Activated CD8-positive, alpha-beta T cell treated with anti-CD3 and anti-CD28 coated beads for 36 hours (primary cell): ENCODE measurements at regions not wholly inside any gene's neighbourhood (a gene's known extent, or its start where the extent isn't known, plus 50 kb on each side); places are given as distances from the start of the nearest gene placed in this dataset.

Source experiments
- ATAC-seq: fragments of 200-7000 bp; cut with Tn5 transposase; one replicate; pipeline ENCODE4 v1.10.0; 2021; ENCODE audit warnings: mild to moderate bottlenecking, moderate library complexity
- CTCF ChIA-PET: fragments of 350-600 bp; sonication (Branson Sonifier 250); formaldehyde crosslinking; loops from one replicate; lab custom pipeline; 2021; ENCODE audit warnings: antibody characterized with exemption; lab: Charles Lee
- POLR2A ChIA-PET: fragments of 350-600 bp; sonication (Branson Sonifier 250); formaldehyde crosslinking; loops from one replicate; lab custom pipeline; 2021; ENCODE audit warnings: antibody characterized with exemption; lab: Charles Lee
- DNase-seq: peaks from one replicate; pipeline ENCODE4 v3.0.0-alpha.2; 2020
- H3K27ac Mint-ChIP-seq: one replicate; pipeline ENCODE4 v1.8.0; 2021; ENCODE audit warnings: mild to moderate bottlenecking, mixed read lengths
- H3K27me3 Mint-ChIP-seq: one replicate; pipeline ENCODE4 v1.8.0; 2021; ENCODE audit warnings: mixed read lengths
- H3K36me3 Mint-ChIP-seq: one replicate; pipeline ENCODE4 v1.8.0; 2021; ENCODE audit warnings: low read depth, mixed read lengths
- H3K4me1 Mint-ChIP-seq: one replicate; pipeline ENCODE4 v1.8.0; 2021; ENCODE audit warnings: low read depth, mixed read lengths
- H3K4me3 Mint-ChIP-seq: one replicate; pipeline ENCODE4 v1.8.0; 2021; ENCODE audit warnings: mild to moderate bottlenecking, moderate library complexity, mixed read lengths
- H3K9me3 Mint-ChIP-seq: one replicate; pipeline ENCODE4 v1.8.0; 2021; ENCODE audit warnings: mixed read lengths
- intact Hi-C: fragments of 100-400 bp; cut with micrococcal nuclease; formaldehyde crosslinking; loops from one replicate; pipeline ENCODE4 v1.10.0; 2022
- TF ChIP-seq, protein P1 (sequence below): fragments of 200-600 bp; IDR thresholded peaks from one replicate; pipeline ENCODE4 v1.8.0; 2022; ENCODE audit warnings: antibody characterized with exemption, mild to moderate bottlenecking

- no peak overlapping the region for H3K4me3 Mint-ChIP-seq
- H3K27me3 Mint-ChIP-seq: peaks cover 10% of the 10 kb centered on the region
- ChIA-PET POLR2A (no interaction called here), CTCF (no interaction called here)
- TF ChIP-seq, protein P1, sequence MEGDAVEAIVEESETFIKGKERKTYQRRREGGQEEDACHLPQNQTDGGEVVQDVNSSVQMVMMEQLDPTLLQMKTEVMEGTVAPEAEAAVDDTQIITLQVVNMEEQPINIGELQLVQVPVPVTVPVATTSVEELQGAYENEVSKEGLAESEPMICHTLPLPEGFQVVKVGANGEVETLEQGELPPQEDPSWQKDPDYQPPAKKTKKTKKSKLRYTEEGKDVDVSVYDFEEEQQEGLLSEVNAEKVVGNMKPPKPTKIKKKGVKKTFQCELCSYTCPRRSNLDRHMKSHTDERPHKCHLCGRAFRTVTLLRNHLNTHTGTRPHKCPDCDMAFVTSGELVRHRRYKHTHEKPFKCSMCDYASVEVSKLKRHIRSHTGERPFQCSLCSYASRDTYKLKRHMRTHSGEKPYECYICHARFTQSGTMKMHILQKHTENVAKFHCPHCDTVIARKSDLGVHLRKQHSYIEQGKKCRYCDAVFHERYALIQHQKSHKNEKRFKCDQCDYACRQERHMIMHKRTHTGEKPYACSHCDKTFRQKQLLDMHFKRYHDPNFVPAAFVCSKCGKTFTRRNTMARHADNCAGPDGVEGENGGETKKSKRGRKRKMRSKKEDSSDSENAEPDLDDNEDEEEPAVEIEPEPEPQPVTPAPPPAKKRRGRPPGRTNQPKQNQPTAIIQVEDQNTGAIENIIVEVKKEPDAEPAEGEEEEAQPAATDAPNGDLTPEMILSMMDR: no peak
- no peaks in the 10 kb centered on the region for H3K36me3 Mint-ChIP-seq
- H3K27ac Mint-ChIP-seq: no peak overlapping the region
- H3K4me1 Mint-ChIP-seq: no peaks in the 10 kb centered on the region
- DNase-seq (no peak), ATAC-seq (no peak)
- intact Hi-C loops: no loop called here
- H3K9me3 Mint-ChIP-seq: no peaks in the 10 kb centered on the region
Measured at GRCh38 chr22:48039326-48039725, 1276.9 kb downstream of the TBC1D22A start.

DNA sequence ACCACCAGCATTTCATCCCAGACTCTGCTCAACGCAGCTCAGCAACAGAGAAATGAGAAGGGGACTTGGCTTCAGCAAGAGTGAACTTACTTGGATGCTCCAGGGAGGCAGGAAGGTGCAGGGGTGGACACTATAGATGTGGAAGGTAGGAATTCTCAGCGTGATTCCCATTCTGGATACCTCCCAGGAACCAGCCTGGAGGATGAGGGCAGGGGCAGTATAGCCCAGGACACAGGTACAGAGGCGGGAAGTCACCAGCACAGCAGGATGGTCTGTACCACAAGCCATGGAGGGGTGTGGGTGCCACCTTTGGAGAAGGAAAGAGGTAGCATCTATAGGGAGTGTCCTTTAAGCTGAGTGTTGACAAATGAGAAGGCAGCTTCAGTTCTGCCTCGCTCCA lies 1275.2 kb downstream of the TBC1D22A start:
- intact Hi-C loops: no loop called here

DNA sequence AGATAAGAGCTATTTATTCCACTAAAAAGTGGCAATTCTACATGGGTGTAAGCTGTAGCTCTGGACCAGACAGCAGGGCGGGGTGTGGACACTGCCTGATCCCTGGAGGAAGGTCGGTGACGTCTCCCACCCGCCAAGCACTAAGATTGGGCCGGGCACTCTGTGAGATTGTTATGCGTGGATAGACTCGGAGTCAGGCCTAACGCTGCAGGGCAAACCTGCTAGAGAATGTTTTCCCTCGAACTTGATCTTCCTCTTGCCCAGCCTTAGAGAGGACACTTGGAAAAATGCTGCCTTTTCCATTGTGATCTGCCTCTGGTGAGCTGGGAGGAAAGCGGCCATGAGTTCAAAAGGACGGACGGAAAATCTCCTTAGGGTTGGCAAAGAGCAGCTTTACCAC lies 1273.4 kb downstream of the TBC1D22A start:
- H3K36me3 Mint-ChIP-seq: no peaks in the 10 kb centered on the region
- H3K27ac Mint-ChIP-seq: no peak overlapping the region
- no peaks in the 10 kb centered on the region for H3K9me3 Mint-ChIP-seq
- H3K4me3 Mint-ChIP-seq: no peak overlapping the region
- no peak for ATAC-seq
- CTCF ChIA-PET: no interaction called here
- POLR2A ChIA-PET: no interaction called here
- no peaks in the 10 kb centered on the region for H3K27me3 Mint-ChIP-seq
- intact Hi-C loops: no loop called here
- TF ChIP-seq, protein P1: no peak
- no peak for DNase-seq
- H3K4me1 Mint-ChIP-seq: no peaks in the 10 kb centered on the region

More for the DNA sequence above, 1275.2 kb downstream of the TBC1D22A start:
- ChIA-PET POLR2A (no interaction called here), CTCF (no interaction called here)
- peaks cover 2% of the 10 kb centered on the region for H3K27me3 Mint-ChIP-seq
- H3K27ac Mint-ChIP-seq: no peak overlapping the region
- DNase-seq (no peak), ATAC-seq (no peak)
- H3K4me1 Mint-ChIP-seq: no peaks in the 10 kb centered on the region
- H3K4me3 Mint-ChIP-seq: no peak overlapping the region
- no peaks in the 10 kb centered on the region for H3K9me3 Mint-ChIP-seq
- no peaks in the 10 kb centered on the region for H3K36me3 Mint-ChIP-seq
- TF ChIP-seq, protein P1: no peak

DNA sequence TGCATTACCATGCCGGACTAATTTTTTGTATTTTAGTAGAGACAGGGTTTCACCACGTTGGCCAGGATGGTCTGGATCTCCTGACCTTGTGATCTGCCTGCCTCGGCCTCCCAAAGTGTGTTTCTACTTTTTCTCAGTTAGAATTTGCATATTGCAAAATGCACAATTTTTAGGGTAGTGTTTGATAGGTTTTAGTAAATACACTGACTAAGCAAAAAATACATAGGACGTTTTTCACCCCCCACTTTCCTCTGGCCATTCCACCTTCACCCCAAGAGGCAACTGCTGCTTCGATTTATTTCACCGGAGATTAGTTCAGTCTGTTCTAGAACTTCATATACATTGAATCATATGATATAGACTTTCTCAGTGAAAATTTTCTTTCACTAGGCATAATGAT lies 1269.1 kb downstream of the TBC1D22A start:
- Mint-ChIP-seq H3K4me1 (no peaks in the 10 kb centered on the region), H3K27me3 (no peaks in the 10 kb centered on the region), H3K9me3 (no peaks in the 10 kb centered on the region), H3K4me3 (no peak overlapping the region), H3K36me3 (no peaks in the 10 kb centered on the region), H3K27ac (no peak overlapping the region)
- intact Hi-C loops: no loop called here
- DNase-seq (no peak), ATAC-seq (no peak)
- POLR2A ChIA-PET: no interaction called here
- TF ChIP-seq, protein P1: no peak
- CTCF ChIA-PET: no interaction called here

- ATAC-seq (no peak), DNase-seq (no peak)
- H3K4me3 Mint-ChIP-seq: no peak overlapping the region
- H3K4me1 Mint-ChIP-seq: no peaks in the 10 kb centered on the region
- peaks cover 4% of the 10 kb centered on the region for H3K27me3 Mint-ChIP-seq
- ChIA-PET POLR2A (no interaction called here), CTCF (no interaction called here)
- TF ChIP-seq, protein P1: no peak
- peaks cover 6% of the 10 kb centered on the region for H3K9me3 Mint-ChIP-seq
- intact Hi-C loops: no loop called here
- no peak overlapping the region for H3K27ac Mint-ChIP-seq
- H3K36me3 Mint-ChIP-seq: no peaks in the 10 kb centered on the region
Measured at GRCh38 chr22:48025096-48025495, 1262.6 kb downstream of the TBC1D22A start.
